Heart left ventricle (tissue), 16 donors: ENCODE measurements at regions not wholly inside any gene's neighbourhood (a gene's known extent, or its start where the extent isn't known, plus 50 kb on each side); places are given as distances from the start of the nearest gene placed in this dataset.
"Not testable (repeated sequence)": the region's sequence is repeated elsewhere in the genome, so short reads cannot be mapped to it uniquely, and the experiment has no call there.

Experiments
- ATAC-seq, 4 donors: fragments of 200-7000 bp; cut with Tn5 transposase; one replicate each; pipeline ENCODE4 v1.9.1; 2020 to 2022; ENCODE audit warnings: moderate library complexity in 4 of 4, mild to moderate bottlenecking in 3 of 4, moderate number of reproducible peaks in 1 of 4
- DNase-seq, 5 donors: peaks; one replicate each; pipeline ENCODE4 v3.0.0-alpha.2; 2020
- H3K27ac ChIP-seq, 12 donors: fragments of 200-600 bp; sonication (generic) in 4 of 12; one replicate each; pipeline versions ENCODE4 v1.5.0 to v1.8.0; 2016 to 2022; ENCODE audit warnings: mild to moderate bottlenecking in 2 of 12
- H3K27me3 ChIP-seq, 9 donors: fragments of 200-600 bp; sonication (generic) in 2 of 9; one replicate each; pipeline versions ENCODE4 v1.5.1 to v1.8.0; 2016 to 2022; ENCODE audit warnings: mild to moderate bottlenecking in 3 of 9
- H3K36me3 ChIP-seq, 9 donors: fragments of 200-600 bp; sonication (generic) in 2 of 9; one replicate each; pipeline versions ENCODE4 v1.5.0 to v1.8.0; 2018 to 2022; ENCODE audit warnings: mild to moderate bottlenecking in 2 of 9
- H3K4me1 ChIP-seq, 12 donors: fragments of 200-600 bp; sonication (generic) in 4 of 12; one replicate each; pipeline versions ENCODE4 v1.5.0 to v1.8.0; 2016 to 2022; ENCODE audit warnings: mild to moderate bottlenecking in 3 of 12
- H3K4me3 ChIP-seq, 12 donors: fragments of 200-600 bp; sonication (generic) in 4 of 12; one replicate each; pipeline versions ENCODE4 v1.5.0 to v1.8.0; 2017 to 2022; ENCODE audit warnings: mild to moderate bottlenecking in 9 of 12, moderate library complexity in 4 of 12
- H3K9me3 ChIP-seq, 12 donors: fragments of 200-600 bp; sonication (generic) in 4 of 12; one replicate each; pipeline versions ENCODE4 v1.5.0 to v1.8.0; 2016 to 2022; ENCODE audit warnings: mild to moderate bottlenecking in 1 of 12
- POLR2A ChIP-seq, 2 donors: fragments of 450-650 bp; IDR thresholded peaks; one replicate each; pipeline ENCODE4 v1.6.1; 2017; ENCODE audit warnings: antibody characterized with exemption in 2 of 2, mild to moderate bottlenecking in 2 of 2, moderate library complexity in 2 of 2
- WGBS, 4 donors: extraction: QIAGEN DNeasy Blood & Tissue Kit in 2 of 4; methylation state at CpG; one replicate each; pipeline versions ENCODE4 v1.1.5 to v1.1.7; 2013 to 2018; 5-methylcytosine and 5-hydroxymethylcytosine counted together
- intact Hi-C, 10 donors: fragments of 100-400 bp; cut with DNase I; formaldehyde crosslinking; loops; one replicate each; pipeline versions ENCODE4 v1.11.1 to v1.14.2; 2022
- TF ChIP-seq, protein P1 (sequence below), 12 donors: fragments of 200-600 bp; sonication (generic) in 4 of 12; IDR thresholded peaks; one replicate each; pipeline versions ENCODE4 v1.5.0 to v1.8.0; 2018 to 2022; ENCODE audit warnings: antibody characterized with exemption in 12 of 12, mild to moderate bottlenecking in 5 of 12
- donor health status: ischemic (EF 13 %, LVEDD 7.1; RV severe dilation, severe dysfunction).
- donor health status: healthy with polysubstance abuse.
- donor health status: DM: no; HTN: yes; CAD: no.
- donor health status: DM: no; HTN: no; CAD: no.
- donor health status: ischemic (EF 25% LVEDD 6.9; RV normal size, moderate dysfunction).
- donor health status: ischemic (EF 25% LVEDD 5.7; RV mildly dilated, moderate dysfunction).
- donor health status: healthy.
- donor health status: DM: yes; HTN: yes; CAD: no.
- donor health status: ischemic (EF 35%, LVEDD 5.7; RV mildly dilated, moderate dysfunction).
- donor health status: nonischemic (EF 11% LVEDD 7.7; RV severe dilation, severe dysfunction).
- donor health status: DM: yes; HTN: yes; CAD: no.
- donor health status: PGD.
- donor health status: ischemic (EF 29% LVEDD 5.4; RV normal size, mild dysfunction).
- donor health status: nonischemic (EF 23%, LVEDD 6.1; RV moderate dilation, normal function).

DNA sequence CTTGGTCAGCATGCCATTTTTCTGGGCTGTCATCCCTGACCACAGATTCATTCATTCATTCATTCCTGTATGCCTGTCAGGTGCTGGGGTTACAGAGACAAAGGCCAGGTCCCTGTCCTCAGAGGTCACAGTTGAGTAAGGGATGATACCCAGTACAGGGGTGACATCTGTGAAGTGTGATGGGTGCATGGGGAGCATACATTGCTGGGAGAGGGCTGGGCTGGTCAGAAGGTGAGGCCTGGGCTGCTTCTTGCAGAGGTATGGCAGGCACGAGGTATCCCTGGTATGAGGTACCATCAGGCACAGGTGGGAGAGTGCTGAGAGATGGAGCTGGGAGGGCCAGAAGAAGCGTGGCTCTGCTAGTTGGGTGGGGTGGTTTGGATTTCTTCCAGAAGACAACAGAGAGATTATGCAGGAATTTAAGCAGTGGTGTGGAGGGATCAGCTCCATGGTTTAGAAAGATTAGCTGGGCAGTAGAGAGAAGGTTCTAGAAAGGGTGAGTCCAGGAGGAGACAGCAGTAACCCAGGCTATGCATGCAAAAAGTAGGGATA lies 181.9 kb upstream of the HAAO start:
- peak overlapping the region in 6 of 12 donors; percentile 22 to 83 (median 43) for H3K27ac ChIP-seq
- H3K27me3 ChIP-seq: no peaks in the 10 kb centered on the region
- TF ChIP-seq POLR2A (IDR thresholded peaks at IDR 0.05): no peak
- TF ChIP-seq, protein P1, sequence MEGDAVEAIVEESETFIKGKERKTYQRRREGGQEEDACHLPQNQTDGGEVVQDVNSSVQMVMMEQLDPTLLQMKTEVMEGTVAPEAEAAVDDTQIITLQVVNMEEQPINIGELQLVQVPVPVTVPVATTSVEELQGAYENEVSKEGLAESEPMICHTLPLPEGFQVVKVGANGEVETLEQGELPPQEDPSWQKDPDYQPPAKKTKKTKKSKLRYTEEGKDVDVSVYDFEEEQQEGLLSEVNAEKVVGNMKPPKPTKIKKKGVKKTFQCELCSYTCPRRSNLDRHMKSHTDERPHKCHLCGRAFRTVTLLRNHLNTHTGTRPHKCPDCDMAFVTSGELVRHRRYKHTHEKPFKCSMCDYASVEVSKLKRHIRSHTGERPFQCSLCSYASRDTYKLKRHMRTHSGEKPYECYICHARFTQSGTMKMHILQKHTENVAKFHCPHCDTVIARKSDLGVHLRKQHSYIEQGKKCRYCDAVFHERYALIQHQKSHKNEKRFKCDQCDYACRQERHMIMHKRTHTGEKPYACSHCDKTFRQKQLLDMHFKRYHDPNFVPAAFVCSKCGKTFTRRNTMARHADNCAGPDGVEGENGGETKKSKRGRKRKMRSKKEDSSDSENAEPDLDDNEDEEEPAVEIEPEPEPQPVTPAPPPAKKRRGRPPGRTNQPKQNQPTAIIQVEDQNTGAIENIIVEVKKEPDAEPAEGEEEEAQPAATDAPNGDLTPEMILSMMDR (IDR thresholded peaks at IDR 0.05): no peak
- peaks cover 0 to 24% (median 13%) of the 10 kb centered on the region in 12 donors for H3K4me1 ChIP-seq
- peaks cover 0 to 5% (median 0%) of the 10 kb centered on the region in 12 donors for H3K9me3 ChIP-seq
- no peak for DNase-seq
- H3K4me3 ChIP-seq: no peak overlapping the region
- no peak for ATAC-seq
- no peaks in the 10 kb centered on the region for H3K36me3 ChIP-seq
- intact Hi-C loops: loop anchor here in 9 of 10 donors (2.0 to 10.0 kb wide), 7 partner anchors 51 to 511 kb away; no protein-coding TSS in a partner anchor
- 64 to 75% (median 69%) methylated on average over 2 of the region's 2 CpGs for WGBS, 4 donors

DNA sequence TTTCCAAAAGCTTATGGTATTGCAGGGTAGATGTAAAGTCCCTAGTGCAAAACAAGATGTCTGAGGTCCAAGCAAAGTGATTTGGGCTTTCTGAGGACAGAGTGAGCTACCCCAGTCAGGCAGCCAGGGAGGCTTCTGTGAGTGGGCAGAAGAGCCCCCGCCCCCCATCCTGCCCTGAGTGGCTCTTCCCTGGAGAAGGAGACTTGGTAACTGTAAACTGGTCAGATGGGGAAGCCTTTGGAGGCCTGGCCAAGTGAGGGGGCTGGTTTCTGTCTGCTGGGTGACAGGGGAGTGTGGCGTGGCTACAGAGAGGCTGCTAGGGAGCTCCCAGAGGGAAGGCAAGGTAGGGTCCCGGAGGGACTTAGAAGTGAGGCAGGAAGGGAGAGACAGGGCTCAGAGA lies 181.3 kb upstream of the HAAO start:
- H3K4me3 ChIP-seq: no peak overlapping the region
- peaks cover 0 to 29% (median 13%) of the 10 kb centered on the region in 12 donors for H3K4me1 ChIP-seq
- H3K9me3 ChIP-seq: peaks cover 0 to 5% (median 0%) of the 10 kb centered on the region in 12 donors
- DNase-seq: peak in 1 of 5 donors; percentile 46
- no peak for ATAC-seq
- no peak overlapping the region for H3K27ac ChIP-seq
- TF ChIP-seq POLR2A (IDR thresholded peaks at IDR 0.05): no peak
- TF ChIP-seq, protein P1 (IDR thresholded peaks at IDR 0.05): no peak
- 89 to 95% (median 90%) methylated on average over 3 of the region's 3 CpGs for WGBS, 4 donors
- no peaks in the 10 kb centered on the region for H3K27me3 ChIP-seq
- H3K36me3 ChIP-seq: no peaks in the 10 kb centered on the region
- intact Hi-C loops: loop anchor here in 9 of 10 donors (2.0 to 10.0 kb wide), 7 partner anchors 51 to 511 kb away; no protein-coding TSS in a partner anchor

DNA sequence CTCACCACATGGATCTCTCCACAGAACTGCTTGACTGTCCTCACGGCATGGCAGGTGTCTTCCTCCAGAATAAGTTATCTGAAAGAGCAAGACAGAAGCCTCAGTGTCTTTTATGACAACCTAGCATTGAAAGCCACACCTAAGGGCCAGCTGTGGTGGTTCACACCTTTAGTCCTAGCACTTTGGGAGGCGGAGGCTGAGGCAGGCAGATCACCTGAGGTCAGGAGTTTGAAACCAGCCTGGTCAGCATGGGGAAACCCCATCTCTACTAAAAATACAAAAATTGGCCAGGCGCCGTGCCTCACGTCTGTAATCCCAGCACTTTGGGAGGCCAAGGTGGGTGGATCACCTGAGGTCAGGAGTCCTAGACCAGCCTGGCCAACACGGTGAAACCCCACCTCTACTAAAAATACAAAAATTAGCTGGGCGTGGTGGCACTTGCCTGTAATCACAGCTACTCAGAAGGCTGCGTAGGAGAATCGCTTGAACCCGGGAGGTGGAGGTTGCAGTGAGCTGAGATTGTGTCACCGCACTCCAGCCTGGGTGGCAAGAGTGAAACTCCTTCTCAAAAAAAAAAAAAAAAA lies 180.6 kb upstream of the HAAO start:
- Histone ChIP-seq H3K27ac (peak overlapping the region in 1 of 12 donors; percentile 18), H3K4me1 (peaks cover 0 to 34% (median 17%) of the 10 kb centered on the region in 12 donors)
- not testable (repeated sequence) for H3K36me3 ChIP-seq, ATAC-seq, H3K27me3 ChIP-seq, H3K9me3 ChIP-seq, H3K4me3 ChIP-seq
- WGBS, 4 donors: 89 to 96% (median 92%) methylated on average over 10 to 11 of the region's 11 CpGs
- peak in 1 of 5 donors; percentile 2 for DNase-seq
- intact Hi-C loops: loop anchor here in 7 of 10 donors (10.0 kb wide), 4 partner anchors 52 to 512 kb away; no protein-coding TSS in a partner anchor

DNA sequence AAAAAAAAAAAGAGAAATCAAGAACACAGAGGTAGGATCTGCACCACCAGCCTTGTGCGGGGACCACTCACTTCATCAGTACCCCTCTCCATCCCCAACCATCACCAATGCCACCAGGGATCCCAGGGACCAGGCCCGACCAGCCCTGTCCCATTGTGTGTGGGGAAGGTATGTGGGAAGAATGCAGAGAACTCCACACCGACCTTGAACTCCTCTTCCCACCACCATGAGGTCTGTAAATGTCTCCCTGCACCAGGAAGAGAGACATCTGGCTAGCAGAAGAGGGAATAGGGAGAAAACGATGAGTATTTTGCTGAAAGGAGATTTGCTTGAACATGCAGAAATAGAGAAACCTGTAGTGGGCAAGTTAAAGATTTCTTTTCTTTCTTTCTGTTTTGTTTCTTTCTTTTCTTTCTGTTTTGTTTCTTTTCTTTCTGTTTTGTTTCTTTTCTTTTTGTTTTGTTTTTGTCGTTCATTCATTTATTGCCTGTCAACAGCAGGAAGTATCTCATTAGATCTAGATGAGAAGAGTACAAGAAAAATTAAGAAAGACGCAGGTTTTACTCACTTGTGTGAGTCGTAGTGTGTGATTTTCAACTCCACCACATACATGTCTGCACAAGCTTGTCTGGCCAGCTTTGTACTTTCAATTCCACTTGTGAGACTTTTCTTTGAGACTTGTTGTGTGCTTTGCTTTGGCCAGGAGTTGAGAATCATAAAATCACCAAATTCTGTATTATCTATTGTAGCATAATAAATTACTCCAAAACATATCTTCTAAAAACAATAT lies 179.8 kb upstream of the HAAO start:
- intact Hi-C loops: loop anchor here in 7 of 10 donors (10.0 kb wide), 4 partner anchors 53 to 513 kb away; no protein-coding TSS in a partner anchor
- Histone ChIP-seq H3K4me1 (peaks cover 0 to 43% (median 21%) of the 10 kb centered on the region in 12 donors), H3K27ac (peak overlapping the region in 1 of 12 donors; percentile 18), H3K9me3 (peaks cover 0 to 5% (median 0%) of the 10 kb centered on the region in 12 donors), H3K27me3 (no peaks in the 10 kb centered on the region), H3K4me3 (no peak overlapping the region), H3K36me3 (no peaks in the 10 kb centered on the region)
- no peak for ATAC-seq
- 68 to 77% (median 74%) methylated on average over 7 of the region's 7 CpGs for WGBS, 4 donors
- TF ChIP-seq, protein P1 (IDR thresholded peaks at IDR 0.05): no peak
- TF ChIP-seq POLR2A (IDR thresholded peaks at IDR 0.05): no peak
- no peak for DNase-seq
